ENCODE measurements at regions not wholly inside any gene's neighbourhood (a gene's known extent, or its start where the extent isn't known, plus 50 kb on each side); places are given as distances from the start of the nearest gene placed in this dataset.

DNA sequence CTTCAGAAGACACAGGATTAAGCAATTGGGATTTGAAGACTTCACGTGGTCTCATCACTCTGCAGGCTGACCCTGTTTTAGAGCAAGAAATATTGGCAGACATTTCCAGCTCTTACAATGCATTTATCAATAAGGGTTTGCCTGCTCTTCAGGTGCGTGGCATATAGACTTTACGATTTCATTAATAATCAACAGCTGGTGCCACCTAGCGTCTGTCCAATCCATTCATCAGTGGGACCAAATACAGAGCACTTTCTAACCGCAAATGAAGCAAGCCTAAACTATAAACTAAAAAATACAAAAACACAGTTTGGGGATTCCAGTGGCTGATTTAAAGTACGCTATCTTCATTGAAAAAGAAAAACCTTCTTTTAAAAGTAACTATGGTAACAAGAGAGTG, 125.4 kb upstream of the DMD start:
- ChIA-PET CTCF (no interaction called here), POLR2A (no interaction called here)
- Mint-ChIP-seq H3K36me3 (ENCODE audit: low read depth) (no peaks in the 10 kb centered on the region), H3K4me3 (no peak overlapping the region), H3K27me3 (no peaks in the 10 kb centered on the region), H3K9me3 (no peaks in the 10 kb centered on the region), H3K27ac (no peak overlapping the region), H3K4me1 (ENCODE audit: low read depth) (no peaks in the 10 kb centered on the region)
- DNase-seq: no peak
- intact Hi-C loops (cut with micrococcal nuclease): no loop called here
- TF ChIP-seq, protein P1, sequence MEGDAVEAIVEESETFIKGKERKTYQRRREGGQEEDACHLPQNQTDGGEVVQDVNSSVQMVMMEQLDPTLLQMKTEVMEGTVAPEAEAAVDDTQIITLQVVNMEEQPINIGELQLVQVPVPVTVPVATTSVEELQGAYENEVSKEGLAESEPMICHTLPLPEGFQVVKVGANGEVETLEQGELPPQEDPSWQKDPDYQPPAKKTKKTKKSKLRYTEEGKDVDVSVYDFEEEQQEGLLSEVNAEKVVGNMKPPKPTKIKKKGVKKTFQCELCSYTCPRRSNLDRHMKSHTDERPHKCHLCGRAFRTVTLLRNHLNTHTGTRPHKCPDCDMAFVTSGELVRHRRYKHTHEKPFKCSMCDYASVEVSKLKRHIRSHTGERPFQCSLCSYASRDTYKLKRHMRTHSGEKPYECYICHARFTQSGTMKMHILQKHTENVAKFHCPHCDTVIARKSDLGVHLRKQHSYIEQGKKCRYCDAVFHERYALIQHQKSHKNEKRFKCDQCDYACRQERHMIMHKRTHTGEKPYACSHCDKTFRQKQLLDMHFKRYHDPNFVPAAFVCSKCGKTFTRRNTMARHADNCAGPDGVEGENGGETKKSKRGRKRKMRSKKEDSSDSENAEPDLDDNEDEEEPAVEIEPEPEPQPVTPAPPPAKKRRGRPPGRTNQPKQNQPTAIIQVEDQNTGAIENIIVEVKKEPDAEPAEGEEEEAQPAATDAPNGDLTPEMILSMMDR (IDR thresholded peaks at IDR 0.05): no peak
- ATAC-seq: no peak

DNA sequence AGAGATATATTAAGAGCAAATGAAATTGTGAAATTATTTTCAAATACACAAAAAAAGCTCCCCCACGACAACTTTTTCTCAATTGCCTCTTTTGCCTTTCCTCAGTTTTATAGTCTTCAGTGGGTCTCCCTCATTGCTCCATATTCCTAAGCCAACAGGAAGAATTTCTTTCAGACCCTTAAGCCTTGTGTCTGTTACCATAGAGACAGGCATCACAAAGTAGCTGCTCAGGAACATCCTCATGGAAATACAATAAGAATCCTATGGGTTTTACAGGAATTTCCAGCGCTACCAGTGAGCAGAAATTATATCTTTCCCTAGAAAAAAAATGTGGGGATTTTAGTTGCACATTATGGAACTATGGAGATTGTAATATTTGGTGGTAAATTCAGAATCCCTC, 121.9 kb upstream of the DMD start:
- Mint-ChIP-seq H3K4me3 (no peak overlapping the region), H3K27ac (no peak overlapping the region), H3K9me3 (no peaks in the 10 kb centered on the region), H3K36me3 (ENCODE audit: low read depth) (no peaks in the 10 kb centered on the region), H3K4me1 (ENCODE audit: low read depth) (no peaks in the 10 kb centered on the region), H3K27me3 (no peaks in the 10 kb centered on the region)
- intact Hi-C loops (cut with micrococcal nuclease): no loop called here
- ChIA-PET CTCF (no interaction called here), POLR2A (no interaction called here)
- DNase-seq: no peak
- ATAC-seq: no peak
- TF ChIP-seq, protein P1 (IDR thresholded peaks at IDR 0.05): no peak

DNA sequence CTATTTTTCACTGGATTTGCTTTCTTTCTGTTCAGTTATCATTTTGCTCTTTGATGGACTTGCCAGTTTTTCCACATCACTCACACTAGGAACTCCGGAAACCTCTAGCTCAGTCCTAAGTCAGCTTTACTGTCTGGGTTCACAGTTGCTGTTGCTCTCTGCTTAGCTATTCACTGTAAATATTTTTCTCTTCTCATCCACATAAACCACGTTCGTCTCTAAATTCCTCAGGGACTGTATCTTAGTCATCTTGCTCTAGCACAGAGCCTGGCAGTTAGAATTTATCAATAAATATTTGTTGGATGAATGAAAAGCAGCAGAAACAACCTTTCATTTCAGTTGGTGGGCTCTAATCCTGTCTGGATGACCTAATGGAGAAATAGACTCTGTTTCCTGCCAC, 119.4 kb upstream of the DMD start:
- H3K9me3 Mint-ChIP-seq: no peaks in the 10 kb centered on the region
- no peaks in the 10 kb centered on the region for H3K36me3 Mint-ChIP-seq (ENCODE audit: low read depth)
- TF ChIP-seq, protein P1 (IDR thresholded peaks at IDR 0.05): no peak
- no peak for DNase-seq
- CTCF ChIA-PET: no interaction called here
- POLR2A ChIA-PET: no interaction called here
- no peak overlapping the region for H3K4me3 Mint-ChIP-seq
- no peak overlapping the region for H3K27ac Mint-ChIP-seq
- no peak for ATAC-seq
- no peaks in the 10 kb centered on the region for H3K27me3 Mint-ChIP-seq
- intact Hi-C loops (cut with micrococcal nuclease): no loop called here
- H3K4me1 Mint-ChIP-seq (ENCODE audit: low read depth): no peaks in the 10 kb centered on the region

DNA sequence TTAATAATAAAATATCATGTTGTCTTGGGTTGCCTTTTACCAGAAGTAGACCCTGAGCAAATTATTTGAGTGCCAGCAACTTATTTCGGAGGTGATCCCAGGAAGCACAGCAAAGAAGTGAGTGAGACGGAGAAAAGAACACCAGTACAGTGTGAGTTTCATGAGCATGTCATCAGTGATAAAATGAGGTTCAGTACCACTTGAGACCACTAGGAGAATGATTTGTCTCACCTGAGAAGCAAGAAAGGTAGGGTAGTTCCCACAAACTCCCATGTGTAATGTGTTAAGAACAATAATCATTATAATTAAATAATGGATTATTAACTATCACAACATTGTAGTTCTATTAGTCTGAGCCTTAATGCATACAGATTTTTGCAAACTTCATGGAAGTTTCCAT, 112.8 kb upstream of the DMD start:
- H3K36me3 Mint-ChIP-seq (ENCODE audit: low read depth): no peaks in the 10 kb centered on the region
- DNase-seq: no peak
- H3K27me3 Mint-ChIP-seq: no peaks in the 10 kb centered on the region
- peaks cover 4% of the 10 kb centered on the region for H3K9me3 Mint-ChIP-seq
- POLR2A ChIA-PET: no interaction called here
- no peak overlapping the region for H3K27ac Mint-ChIP-seq
- intact Hi-C loops (cut with micrococcal nuclease): no loop called here
- no peak overlapping the region for H3K4me3 Mint-ChIP-seq
- TF ChIP-seq, protein P1 (IDR thresholded peaks at IDR 0.05): no peak
- CTCF ChIA-PET: no interaction called here
- no peak for ATAC-seq
- no peaks in the 10 kb centered on the region for H3K4me1 Mint-ChIP-seq (ENCODE audit: low read depth)

DNA sequence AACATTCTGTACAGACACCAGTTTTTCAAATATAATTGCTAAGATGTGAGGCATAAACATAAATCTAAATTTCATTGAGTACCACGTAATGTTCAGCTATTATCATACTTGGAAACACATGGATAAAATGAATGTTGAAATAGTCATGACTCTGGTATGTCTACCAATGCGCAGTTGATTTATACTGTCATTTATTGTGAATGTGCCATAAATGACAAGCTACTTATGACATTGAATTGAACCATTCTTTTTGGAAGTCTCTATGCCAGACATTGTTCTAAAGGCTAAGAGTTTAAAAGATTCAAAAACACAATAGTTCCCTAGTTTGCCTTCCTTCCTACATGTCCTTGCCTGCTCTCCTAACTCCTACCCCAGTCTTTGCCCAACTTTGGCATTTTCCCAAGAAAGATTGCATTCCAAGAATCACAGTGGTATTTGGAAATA, 96.6 kb upstream of the DMD start:
- no peak overlapping the region for H3K27ac Mint-ChIP-seq
- TF ChIP-seq, protein P1 (IDR thresholded peaks at IDR 0.05): no peak
- H3K36me3 Mint-ChIP-seq (ENCODE audit: low read depth): no peaks in the 10 kb centered on the region
- no peaks in the 10 kb centered on the region for H3K27me3 Mint-ChIP-seq
- H3K9me3 Mint-ChIP-seq: no peaks in the 10 kb centered on the region
- ATAC-seq (no peak), DNase-seq (no peak)
- ChIA-PET CTCF (no interaction called here), POLR2A (no interaction called here)
- no peak overlapping the region for H3K4me3 Mint-ChIP-seq
- H3K4me1 Mint-ChIP-seq (ENCODE audit: low read depth): no peaks in the 10 kb centered on the region
- intact Hi-C loops (cut with micrococcal nuclease): no loop called here
